SU-DHL-6 (cell line): ENCODE measurements at regions not wholly inside any gene's neighbourhood (a gene's known extent, or its start where the extent isn't known, plus 50 kb on each side); places are given as distances from the start of the nearest gene placed in this dataset.

Source experiments
- CTCF ChIP-seq: fragments of 200-600 bp; sonication (generic); IDR thresholded peaks from one replicate; pipeline ENCODE4 v1.5.1; 2017; ENCODE audit warnings: antibody characterized with exemption, mild to moderate bottlenecking, low read length, moderate library complexity; ENCODE audit not compliant: insufficient read depth, poor library complexity, severe bottlenecking
- EZH2phosphoT487 ChIP-seq: fragments of 200-600 bp; sonication (generic), shearing (Covaris generic); conservative IDR thresholded peaks from 2 replicates; pipeline ENCODE4 v1.6.1; 2018; ENCODE audit warnings: mild to moderate bottlenecking, antibody characterized with exemption, low read length, moderate library complexity, mixed read lengths

GRCh38 chr2:120445449-120446143 lies 99.7 kb downstream of the INHBB start:
- TF ChIP-seq CTCF (no peak), EZH2phosphoT487 (no peak)
